Coronary artery (tissue), 2 donors: ENCODE measurements at regions not wholly inside any gene's neighbourhood (a gene's known extent, or its start where the extent isn't known, plus 50 kb on each side); places are given as distances from the start of the nearest gene placed in this dataset.

Experiments used
- DNase-seq: peaks from one replicate; pipeline ENCODE4 v3.0.0-alpha.2; 2017; ENCODE audit warnings: low spot score
- H3K27ac ChIP-seq, 2 donors: fragments of 200-600 bp; sonication (generic); one replicate each; pipeline ENCODE4 v1.5.1; 2016 to 2019
- H3K4me3 ChIP-seq: fragments of 200-600 bp; sonication (generic); 2 replicates; pipeline ENCODE4 v1.5.1; 2016; ENCODE audit warnings: mild to moderate bottlenecking, moderate library complexity
- TF ChIP-seq, protein P1 (sequence below): fragments of 200-600 bp; sonication (generic); IDR thresholded peaks from one replicate; pipeline ENCODE4 v1.5.1; 2019; ENCODE audit warnings: antibody characterized with exemption

- Histone ChIP-seq H3K4me3 (no peak overlapping the region), H3K27ac (no peak overlapping the region)
- TF ChIP-seq, protein P1, sequence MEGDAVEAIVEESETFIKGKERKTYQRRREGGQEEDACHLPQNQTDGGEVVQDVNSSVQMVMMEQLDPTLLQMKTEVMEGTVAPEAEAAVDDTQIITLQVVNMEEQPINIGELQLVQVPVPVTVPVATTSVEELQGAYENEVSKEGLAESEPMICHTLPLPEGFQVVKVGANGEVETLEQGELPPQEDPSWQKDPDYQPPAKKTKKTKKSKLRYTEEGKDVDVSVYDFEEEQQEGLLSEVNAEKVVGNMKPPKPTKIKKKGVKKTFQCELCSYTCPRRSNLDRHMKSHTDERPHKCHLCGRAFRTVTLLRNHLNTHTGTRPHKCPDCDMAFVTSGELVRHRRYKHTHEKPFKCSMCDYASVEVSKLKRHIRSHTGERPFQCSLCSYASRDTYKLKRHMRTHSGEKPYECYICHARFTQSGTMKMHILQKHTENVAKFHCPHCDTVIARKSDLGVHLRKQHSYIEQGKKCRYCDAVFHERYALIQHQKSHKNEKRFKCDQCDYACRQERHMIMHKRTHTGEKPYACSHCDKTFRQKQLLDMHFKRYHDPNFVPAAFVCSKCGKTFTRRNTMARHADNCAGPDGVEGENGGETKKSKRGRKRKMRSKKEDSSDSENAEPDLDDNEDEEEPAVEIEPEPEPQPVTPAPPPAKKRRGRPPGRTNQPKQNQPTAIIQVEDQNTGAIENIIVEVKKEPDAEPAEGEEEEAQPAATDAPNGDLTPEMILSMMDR: no peak
- no peak for DNase-seq
These were observed 152.9 kb downstream of the SNX10 start for GRCh38 chr7:26444555-26444954.

GRCh38 chr7:26447116-26447515, 155.5 kb downstream of the SNX10 start:
- no peak for DNase-seq
- H3K4me3 ChIP-seq: no peak overlapping the region
- TF ChIP-seq, protein P1: no peak
- H3K27ac ChIP-seq: no peak overlapping the region

GRCh38 chr7:26449175-26450165, 157.8 kb downstream of the SNX10 start:
- TF ChIP-seq, protein P1: no peak
- Histone ChIP-seq H3K4me3 (no peak overlapping the region), H3K27ac (no peak overlapping the region)
- DNase-seq: no peak

GRCh38 chr7:26451997-26452396, 160.3 kb downstream of the SNX10 start:
- Histone ChIP-seq H3K4me3 (no peak overlapping the region), H3K27ac (no peak overlapping the region)
- TF ChIP-seq, protein P1: no peak
- no peak for DNase-seq

- DNase-seq: no peak
- no peak overlapping the region for H3K27ac ChIP-seq
- TF ChIP-seq, protein P1: no peak
- no peak overlapping the region for H3K4me3 ChIP-seq
These were observed 162.5 kb downstream of the SNX10 start for GRCh38 chr7:26454180-26454579.

GRCh38 chr7:26457696-26458327, 166.2 kb downstream of the SNX10 start:
- DNase-seq: no peak
- no peak overlapping the region for H3K27ac ChIP-seq

More at GRCh38 chr7:26457696-26458327, 166.2 kb downstream of the SNX10 start:
- H3K4me3 ChIP-seq: no peak overlapping the region
- TF ChIP-seq, protein P1: no peak
